SK-MEL-5 (cell line): ENCODE measurements at regions not wholly inside any gene's neighbourhood (a gene's known extent, or its start where the extent isn't known, plus 50 kb on each side); places are given as distances from the start of the nearest gene placed in this dataset.

Experiments
- DNase-seq: peaks from one replicate; pipeline ENCODE4 v3.0.0-alpha.2; 2016; ENCODE audit warnings: low read depth, low spot score
- in situ Hi-C: cut with HindIII; loops from 2 replicates; pipeline ENCODE4 v1.10.0; 2016; ENCODE audit warnings: low sequenced_read_pairs, high pct_unique_total_duplicates, low pct_unique_long_range_greater_than_20kb

DNA sequence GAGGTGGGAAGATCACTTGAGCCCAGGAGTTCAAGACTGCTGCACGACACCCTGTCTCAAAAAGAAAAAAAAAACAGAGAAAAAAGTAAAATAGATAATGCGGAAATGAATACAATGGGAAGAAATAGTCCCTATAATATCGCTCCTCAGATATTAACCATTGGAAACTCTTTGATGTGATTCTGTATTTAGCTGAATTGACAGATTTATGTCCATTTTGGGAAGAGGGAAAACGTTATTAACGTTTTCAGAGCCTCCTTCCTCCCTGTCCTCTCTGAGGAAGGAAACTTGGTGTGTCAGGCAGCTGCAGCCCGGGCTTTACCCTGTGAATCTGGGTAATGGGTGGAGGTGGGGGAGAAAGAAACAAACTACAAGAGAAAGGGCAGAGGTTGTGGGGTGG lies 61.6 kb upstream of the ECE1 start:
- no peak for DNase-seq
- in situ Hi-C loops: no loop called here

DNA sequence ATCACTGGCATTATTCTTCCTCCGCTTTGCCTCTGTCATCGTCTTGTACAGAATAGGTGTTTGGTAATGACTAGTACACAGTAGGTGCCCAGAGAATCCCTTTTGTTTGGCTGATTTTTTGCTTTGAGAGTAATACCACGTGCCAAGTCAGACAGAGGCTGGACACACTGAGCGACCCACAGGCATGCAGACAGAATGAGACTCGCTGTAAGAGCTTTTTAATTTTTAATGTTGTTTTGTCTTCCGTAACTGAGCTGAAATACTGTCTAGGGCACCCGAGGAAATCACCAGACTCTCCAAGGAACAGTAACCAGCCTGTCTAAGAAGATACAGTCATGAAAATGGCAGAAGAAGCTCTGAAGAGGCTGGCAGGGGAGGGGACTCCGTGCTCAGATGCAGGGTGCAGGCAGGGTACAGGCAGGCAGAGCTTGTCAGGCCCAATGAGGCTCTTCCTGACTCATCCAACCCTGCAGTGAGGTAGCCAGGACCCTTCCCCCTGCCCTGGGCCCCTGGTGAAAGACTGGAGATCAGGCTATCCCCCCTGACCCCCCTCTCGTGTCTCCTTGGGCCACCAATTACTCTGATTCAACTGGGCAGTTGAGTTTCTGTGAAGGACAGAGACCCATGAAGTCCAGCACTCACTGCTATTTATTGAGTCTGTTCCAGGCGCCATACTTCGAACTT lies 60.1 kb upstream of the ECE1 start:
- peak; percentile 26 for DNase-seq
- in situ Hi-C loops: no loop called here

DNA sequence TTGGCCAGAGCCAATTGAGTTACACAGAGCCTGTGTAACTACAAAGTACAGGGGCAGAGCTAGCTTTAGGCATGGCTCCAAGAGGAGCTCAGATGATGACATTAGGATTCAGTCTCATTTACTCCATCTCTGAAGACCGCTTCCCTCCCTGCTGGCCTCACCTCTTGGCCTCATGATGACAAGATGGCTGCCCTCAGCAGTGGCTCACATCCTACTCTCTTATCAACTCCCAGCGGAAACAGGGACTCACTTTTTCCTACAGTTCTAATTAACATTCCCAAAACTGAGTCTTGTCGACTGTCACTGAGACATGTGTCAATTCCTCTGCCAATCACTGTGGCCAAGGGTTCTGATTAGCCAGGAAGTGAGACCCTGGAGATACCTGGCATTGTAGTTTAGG lies 59.4 kb upstream of the ECE1 start:
- DNase-seq: no peak
- in situ Hi-C loops: no loop called here

DNA sequence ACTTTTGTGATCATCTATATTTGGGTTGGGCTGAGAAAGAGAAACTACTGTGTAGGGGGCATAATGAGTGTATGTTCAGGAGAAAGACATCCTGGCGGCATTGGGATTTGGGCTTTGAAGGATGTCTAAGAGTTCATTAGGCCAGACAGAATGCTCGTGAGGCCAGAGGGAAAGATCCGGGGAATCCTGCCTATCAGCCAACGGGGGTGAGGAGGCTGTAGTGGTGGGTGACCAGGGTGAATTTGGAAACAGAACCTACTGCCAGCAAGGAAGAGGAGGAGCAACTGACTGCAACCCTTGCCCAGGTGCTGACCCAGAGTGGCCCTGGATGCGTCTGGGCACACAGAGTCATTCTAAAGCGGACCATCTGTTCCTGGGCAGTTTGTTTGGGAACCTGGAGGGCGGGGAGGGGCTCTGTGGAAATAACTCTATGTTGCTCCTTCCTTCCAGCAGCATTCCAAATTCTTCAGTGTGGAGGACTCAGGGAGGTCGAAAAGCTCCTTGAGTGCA lies 56.9 kb upstream of the ECE1 start:
- in situ Hi-C loops: no loop called here
- no peak for DNase-seq

DNA sequence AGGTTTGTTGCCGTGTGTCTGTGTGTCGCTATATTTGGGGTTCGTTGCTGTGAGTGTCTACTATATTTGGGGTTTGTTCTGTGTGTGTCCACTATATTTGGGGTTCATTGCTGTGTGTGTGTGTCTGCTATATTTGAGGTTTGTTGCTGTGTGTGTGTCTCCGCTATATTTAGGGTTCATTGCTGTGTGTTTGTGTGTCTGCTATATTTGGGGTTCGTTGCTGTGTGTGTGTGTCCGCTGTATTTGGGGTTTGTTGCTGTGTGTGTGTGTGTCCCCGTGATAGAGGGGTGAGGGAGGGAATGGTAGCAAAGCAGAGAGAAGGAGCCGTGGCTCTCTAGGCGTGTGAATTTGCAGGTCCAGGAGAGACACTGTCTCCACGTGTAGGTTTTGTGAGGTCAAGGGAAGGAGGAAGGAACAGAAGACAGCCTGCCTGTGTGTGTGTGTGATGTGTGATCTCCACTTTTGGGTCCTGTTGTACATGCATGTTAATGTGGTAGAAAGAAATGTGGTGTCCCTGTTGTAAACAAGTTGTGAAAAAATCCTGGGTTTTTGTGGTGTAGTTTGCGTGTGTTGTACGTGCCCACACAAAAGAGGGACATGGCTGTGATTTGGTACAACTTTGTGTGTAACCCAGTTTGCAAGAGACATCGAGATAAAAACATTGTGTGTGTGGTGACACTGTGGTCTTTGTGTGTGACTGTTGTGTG lies 56.3 kb upstream of the ECE1 start:
- in situ Hi-C loops: no loop called here
- DNase-seq: no peak

DNA sequence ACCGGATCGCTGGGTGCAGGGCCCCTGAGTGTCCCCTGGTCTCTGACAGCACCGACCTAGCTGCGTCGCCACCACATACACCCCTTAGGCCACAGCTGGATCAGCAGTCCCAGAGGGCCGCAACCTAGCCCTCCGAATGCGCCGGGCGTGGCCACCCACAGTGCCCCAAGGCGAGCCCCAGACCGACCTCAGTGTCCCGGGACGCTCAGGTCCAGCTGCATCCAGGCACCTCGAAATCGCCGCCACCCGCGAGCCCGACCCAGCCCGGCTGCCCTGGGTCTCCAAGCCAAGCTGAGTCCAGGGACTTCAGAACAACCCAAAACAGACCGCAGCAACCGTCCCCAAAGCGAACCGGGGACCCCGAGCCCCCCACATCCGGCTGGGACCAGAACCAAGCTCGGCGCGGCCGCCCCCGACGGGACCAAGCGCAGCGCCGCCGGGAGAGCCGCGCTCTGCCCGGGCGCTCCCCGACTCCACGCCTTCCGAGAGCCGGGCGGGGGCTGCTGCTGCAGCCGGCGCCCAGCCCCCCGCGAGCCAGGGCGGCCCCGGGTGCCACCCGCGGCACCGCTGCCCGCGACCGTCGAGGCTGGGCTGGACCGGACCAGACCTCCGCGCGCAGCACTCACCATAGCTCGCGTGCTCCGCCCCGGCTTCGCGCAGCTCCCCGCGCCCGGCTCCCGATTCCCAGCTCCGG lies 54.6 kb upstream of the ECE1 start:
- in situ Hi-C loops: no loop called here
- DNase-seq: no peak

DNA sequence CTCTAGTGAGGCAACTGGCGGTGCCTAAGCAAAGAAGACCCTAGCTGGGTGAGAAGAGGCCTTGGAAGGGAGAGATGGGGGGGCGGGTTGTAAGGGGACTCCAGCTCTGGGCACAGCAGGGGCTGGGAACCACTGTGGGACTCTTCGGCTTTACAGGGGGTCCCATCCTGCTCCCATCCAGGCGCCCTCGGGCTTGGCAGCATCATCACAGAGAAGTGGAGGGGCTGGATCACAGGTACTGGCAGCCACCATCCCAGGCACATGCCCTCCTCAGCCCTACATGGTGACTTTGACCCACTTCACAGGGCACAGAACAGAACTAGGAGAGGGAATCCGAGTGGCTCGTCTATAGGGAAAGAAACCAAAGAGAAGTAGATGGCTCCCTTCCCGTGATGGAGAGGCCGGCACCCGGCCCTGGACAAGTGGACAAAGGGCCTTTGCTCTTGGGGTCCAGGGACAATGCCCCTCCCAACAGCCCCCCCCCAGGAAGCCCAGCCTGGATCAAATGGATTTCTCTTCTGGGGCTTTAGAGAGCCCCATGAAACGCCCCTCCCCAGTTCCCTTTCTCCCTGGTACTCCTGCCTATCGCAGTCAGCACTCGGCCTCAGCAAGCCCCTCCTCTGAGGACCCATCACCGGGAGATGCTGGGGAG lies 54.0 kb upstream of the ECE1 start:
- in situ Hi-C loops: no loop called here
- DNase-seq: no peak

DNA sequence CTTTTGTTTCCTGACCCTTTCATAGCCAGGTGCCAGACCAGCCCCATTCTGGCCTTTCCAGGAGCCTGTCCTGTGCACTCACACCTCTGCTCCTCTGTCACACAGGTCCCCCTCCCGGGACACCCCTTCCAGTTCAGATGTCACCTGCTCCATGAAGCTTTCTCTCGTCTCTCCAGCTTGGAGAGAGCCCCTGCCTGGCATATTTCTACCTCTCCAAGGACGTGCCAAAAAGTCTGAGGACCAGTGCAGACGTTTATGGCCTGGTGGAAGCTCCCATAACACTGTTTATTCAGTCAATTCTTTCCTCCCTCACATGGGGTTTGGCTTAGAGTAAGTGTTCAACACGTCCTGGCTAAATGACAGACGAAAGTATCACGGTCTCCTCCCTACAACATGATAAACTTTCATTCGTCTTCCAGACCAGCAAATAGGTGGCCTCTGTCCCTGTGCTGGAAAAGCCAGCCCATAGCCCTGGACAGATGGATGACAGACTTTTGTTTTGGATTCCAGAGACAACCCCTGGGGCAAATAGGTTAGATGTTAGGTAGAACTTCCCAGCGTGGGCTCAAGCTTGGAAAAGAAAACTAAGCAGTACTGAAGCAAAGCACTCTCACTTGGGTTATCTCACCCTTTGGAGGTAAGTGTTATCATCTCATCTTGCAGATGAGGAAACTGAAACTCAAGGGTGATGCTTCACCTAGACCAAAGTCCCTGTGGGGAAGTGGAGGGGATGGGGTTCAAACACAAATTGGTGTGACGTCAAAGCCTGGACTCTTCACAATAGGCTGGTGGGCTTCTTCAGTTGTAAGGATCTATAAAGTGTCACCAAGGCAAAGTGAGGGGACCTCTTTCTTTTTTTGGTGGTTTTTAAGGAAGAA lies 52.9 kb upstream of the ECE1 start:
- DNase-seq: no peak
- in situ Hi-C loops: no loop called here

DNA sequence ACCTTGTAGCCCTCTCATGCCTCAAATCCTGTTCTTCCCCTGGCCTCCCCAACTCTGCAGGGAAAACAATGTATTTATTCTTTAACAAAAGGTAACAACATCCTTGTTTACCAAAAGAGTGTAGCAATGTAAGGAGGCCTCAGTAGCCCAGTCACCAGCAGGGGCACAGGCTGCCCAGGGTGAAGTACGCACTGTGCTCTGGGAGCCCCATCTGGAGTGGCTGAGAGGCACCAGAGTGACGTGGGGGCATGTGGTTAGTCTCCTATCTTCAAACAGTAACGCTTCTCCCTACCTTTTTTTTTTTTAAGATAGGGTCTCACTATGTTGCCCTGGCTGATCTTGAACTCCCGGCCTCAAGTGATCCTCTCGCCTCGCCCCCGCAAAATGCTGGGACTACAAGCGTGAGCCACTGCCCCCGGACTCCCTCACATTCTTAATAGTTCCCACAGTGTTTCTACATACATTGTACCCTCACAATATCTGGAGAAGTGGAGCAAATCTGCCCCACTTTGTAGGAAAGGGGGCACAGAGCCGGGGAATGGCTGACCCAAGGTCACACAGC lies 51.3 kb upstream of the ECE1 start:
- in situ Hi-C loops: no loop called here
- DNase-seq: no peak

DNA sequence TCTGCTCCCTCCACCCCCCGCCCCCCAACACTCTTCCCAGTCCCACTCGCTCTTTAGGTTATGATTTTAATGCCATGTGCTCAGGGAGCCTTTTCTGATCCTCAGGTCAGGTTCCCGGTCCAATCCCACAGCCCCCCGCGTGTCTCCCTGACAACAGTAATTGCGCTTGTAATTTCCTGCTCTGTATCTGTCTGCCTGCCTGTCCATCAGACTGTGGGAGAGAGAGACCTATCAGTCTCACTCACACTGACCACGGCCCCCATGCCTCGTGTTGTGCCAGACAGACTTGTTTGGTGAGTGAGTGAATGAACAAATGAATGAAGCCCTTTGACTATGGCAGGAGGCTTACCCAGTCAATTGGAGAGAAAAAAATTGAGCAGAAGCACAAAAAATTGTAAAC lies 50.8 kb upstream of the ECE1 start:
- no peak for DNase-seq
- in situ Hi-C loops: no loop called here

DNA sequence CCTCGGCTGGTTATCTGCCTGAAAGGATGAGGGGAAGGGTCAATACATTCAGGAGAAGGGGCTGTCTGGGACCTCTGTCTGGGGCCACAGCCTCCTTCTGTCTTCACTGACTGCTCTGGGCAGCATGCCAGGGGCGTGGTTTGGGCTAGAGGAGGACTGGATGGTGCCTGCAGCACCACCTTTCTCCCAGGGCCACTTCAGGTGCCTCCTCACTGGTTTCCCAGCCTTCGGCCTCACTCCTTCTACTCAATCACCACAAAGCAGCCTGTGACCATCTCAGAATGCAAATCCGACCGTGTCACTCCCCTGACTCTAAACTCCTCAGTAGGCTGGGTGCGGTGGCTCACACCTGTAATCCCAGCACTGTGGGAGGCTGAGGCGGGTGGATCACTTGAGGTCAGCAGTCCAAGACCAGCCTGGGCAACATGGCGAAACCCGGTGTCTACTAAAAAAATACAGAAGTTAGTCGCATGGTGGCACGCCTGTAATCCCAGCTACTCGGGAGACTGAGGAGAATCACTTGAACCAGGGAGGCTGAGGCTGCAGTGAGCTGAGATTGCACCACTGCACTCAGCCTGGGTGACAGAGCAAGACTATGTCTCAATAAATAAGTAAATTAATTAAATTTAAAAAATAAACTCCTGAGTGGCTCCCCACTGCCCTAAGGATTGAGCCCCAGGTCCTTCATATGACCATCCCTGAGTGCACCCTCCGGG lies 50.1 kb upstream of the ECE1 start:
- in situ Hi-C loops: no loop called here
- DNase-seq: no peak
